ENCODE measurements at regions not wholly inside any gene's neighbourhood (a gene's known extent, or its start where the extent isn't known, plus 50 kb on each side); places are given as distances from the start of the nearest gene placed in this dataset.

- TF ChIP-seq CTCF (IDR thresholded peaks at IDR 0.05) = no peak
- TF ChIP-seq POLR2AphosphoS5 (IDR thresholded peaks at IDR 0.05) = no peak
Observed at GRCh38 chr5:10160241-10160640, 89.4 kb downstream of the ATPSCKMT start.

All from gastroesophageal sphincter (tissue), 3 donors.